ENCODE measurements at regions not wholly inside any gene's neighbourhood (a gene's known extent, or its start where the extent isn't known, plus 50 kb on each side); places are given as distances from the start of the nearest gene placed in this dataset.
"Not testable (repeated sequence)": the region's sequence is repeated elsewhere in the genome, so short reads cannot be mapped to it uniquely, and the experiment has no call there.

DNA sequence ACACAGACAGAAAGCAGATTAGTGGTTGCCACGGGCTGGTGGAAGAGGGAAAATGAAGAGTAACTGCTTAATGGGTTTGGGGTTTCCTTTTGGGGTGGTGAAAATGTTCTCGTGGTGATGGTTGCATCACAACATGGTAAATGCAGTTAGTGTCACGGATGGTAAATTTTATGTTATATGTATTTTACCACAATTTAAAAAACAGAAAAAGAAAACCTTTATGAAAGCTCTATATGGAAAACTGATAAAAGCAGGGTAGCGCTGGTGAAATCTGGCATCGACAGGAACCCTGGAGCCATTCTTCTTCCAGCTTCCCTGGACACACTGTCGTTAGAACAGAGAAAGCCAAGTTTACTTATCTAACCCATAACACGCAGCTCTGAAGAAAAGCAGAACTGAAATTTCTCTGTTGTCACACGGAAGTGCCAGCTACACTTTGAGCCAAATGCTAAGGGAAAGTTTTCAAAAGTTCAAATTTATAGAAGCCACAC is 287.7 kb upstream of the NR2F2 start:
- DNase-seq (ENCODE audit: low read depth, low spot score): no peak

DNA sequence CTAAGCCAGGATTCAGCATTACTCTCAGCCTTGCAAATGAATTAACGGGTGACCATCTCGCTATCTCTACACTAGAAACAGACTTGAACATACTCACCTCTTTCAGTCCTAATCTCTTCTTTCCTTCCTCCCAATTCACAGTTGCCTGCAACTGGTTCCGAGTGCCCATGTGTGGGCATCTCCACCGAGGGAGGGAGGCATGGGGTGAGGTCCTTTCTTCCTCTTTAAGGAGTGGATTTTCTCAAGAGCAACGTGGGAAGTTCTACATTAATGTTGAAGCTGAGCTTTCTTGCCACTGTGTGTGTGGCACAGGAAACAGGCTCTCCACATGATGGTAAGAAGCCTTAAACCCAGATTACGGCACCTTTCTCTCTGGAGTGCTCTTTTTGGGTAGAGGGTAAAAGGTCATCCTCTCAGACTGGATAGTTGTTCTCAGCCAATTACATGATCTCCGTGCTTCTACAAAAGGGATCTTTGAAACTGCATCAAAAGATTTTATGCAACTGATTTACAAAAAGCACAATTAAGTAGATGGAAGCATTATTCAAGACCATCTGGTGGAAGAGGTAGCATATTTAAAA is 286.8 kb upstream of the NR2F2 start:
- DNase-seq (ENCODE audit: low read depth, low spot score): no peak

DNA sequence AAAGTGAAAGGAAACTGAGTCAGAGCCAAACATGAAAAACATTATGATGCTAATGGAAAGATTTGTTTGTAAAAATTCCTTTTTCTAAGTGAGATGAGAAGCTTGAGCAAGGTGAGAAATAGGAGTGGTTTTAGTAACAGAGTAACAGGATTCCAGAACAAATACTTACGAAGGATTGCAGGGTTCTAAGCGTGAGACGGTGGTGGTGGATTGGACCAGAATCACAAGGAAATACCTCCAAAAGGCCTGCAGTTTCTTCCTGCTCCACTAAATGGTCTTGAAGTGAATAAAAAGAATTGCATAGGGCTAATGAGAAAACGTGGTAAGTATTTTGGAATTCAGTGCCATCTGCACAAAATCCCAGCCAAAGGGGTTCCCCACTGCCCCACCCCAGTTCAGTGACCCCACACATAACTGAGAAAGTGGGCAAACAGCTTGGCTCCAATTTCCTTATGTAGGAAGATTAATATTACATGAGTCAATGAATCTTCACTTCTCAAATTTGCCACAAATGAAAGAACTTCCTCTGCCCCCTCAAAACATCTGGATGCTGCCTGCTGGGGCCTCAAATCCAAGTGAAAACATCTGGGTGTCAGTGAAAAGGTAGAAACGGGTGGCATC is 283.8 kb upstream of the NR2F2 start:
- no peak for DNase-seq (ENCODE audit: low read depth, low spot score)

DNA sequence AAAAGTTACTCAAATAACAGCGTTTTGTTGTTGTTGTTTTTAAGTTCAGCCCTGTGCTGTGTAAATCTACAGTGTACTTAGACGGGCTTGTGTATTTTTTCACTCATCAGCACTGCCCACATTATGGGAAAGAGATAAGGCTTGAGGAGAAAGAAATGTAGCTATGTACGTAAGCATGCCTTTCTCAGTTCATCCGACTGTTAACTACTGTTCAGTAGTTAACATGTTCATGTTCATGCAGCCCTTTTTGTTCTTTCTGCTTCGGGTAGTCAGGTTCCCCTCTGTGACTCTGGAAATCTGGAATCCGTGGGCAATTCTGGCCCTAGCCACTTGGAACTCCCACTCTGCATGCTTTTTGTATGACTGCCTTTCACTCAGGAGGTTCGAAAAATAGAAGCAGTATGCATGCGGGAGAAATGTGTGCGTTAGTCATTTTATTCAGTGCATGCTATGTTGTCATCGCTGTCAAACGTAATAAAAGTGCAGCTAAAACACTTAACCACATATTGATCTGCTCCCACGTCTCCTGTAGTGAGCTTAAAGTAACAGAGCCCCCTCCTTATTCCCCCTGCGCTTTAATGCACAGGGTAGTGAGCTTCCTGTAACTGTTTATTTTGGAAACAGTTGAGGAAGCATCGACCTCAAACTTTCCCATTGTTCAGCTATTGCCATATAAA is 283.1 kb upstream of the NR2F2 start:
- peak; percentile 84 for DNase-seq (ENCODE audit: low read depth, low spot score)

DNA sequence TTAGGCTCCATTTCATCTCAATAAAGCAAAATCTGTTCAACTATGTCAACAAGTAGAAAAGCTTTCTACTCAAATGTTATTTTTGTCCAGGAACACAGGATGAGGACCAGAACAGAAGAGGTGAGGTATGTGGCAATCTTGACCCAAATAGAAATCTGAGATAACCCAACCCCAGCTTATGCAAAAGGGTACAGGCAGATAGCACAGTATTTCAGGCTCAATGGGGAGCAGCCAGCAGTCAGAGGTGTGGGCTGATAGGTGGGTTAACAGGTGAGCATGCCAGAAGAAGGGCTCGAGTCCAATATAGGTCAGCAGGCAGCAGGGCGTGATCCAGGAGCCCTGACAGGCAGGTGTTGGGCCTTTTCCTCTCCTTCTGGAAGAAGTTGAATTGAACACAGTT is 281.2 kb upstream of the NR2F2 start:
- no peak for DNase-seq (ENCODE audit: low read depth, low spot score)

DNA sequence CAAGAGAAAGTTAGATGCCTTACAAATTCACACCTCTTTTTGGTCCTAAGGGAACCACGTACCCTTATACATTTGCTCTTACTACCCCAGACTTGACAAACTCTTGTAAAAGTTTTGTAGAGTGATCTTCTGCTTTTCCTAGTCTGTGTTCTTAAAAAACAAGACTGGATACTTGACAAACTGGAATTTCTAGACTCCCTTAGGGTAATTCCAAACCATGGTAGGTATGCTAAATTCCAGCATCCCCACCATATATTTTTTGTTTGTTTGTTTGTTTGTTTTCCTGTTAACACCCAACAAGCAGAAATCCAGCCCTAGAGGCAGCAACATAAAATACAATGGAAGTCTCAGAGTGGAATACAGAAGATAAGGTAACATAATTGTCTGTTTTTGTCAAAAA is 280.7 kb upstream of the NR2F2 start:
- no peak for DNase-seq (ENCODE audit: low read depth, low spot score)

DNA sequence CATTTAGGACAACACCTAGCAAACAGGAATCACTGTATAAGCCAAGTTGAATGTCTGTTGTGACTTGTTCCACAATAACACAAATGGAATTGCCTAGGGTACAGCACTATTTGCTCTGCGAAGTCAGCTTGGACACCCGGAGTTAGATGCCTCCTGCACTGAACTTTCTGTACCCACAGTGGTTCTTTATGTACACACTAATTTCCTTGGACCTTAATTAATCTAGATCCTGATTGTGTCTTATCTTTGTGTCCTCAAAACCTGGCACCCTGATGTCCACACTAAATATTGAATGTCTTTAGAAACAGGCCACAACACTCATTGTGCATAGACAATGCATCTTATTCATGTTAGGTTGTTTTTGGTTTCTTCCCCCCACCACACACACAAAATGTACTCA is 278.9 kb upstream of the NR2F2 start:
- DNase-seq (ENCODE audit: low read depth, low spot score): no peak

DNA sequence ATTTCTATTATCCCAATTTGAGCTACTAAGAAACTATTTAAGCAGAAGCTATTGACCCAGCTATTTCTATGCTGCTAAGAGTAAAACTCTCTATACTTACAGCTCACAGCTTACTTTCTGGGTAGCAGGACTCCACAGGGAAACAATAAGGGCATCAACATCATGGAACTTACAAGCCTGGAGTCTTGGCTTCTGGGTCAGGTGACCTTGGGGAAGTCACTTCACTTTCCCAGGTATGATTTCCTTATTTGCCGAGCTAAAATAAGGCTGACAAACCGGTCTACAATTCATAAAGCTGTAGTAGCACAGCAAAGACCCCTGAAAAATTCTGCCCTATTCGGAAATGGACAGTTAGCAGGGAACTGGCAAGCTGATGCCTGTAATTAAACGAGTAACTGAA is 278.3 kb upstream of the NR2F2 start:
- DNase-seq (ENCODE audit: low read depth, low spot score): no peak

DNA sequence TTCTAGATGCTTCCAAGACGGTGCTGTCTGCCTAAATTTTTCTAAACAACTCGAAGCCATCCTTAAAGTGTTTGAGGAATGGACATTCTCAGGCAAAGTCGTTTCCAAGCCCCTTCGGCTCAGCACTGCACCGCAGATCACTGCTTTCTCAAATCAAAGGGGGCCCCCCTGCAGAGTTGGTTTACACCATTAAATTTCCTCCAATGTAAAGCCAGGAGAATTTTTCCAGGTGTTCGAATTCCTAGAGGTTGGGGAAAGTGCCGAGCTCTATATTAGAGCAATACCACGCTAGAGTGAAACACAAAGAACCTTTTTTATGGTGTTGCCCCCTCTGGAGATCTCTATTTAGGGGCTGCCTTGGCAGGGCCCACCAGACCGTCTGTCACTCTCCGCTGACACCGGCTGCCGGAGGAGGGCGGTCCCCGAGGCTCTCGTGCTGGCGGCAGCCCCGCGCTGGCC is 277.9 kb upstream of the NR2F2 start:
- DNase-seq (ENCODE audit: low read depth, low spot score): no peak

DNA sequence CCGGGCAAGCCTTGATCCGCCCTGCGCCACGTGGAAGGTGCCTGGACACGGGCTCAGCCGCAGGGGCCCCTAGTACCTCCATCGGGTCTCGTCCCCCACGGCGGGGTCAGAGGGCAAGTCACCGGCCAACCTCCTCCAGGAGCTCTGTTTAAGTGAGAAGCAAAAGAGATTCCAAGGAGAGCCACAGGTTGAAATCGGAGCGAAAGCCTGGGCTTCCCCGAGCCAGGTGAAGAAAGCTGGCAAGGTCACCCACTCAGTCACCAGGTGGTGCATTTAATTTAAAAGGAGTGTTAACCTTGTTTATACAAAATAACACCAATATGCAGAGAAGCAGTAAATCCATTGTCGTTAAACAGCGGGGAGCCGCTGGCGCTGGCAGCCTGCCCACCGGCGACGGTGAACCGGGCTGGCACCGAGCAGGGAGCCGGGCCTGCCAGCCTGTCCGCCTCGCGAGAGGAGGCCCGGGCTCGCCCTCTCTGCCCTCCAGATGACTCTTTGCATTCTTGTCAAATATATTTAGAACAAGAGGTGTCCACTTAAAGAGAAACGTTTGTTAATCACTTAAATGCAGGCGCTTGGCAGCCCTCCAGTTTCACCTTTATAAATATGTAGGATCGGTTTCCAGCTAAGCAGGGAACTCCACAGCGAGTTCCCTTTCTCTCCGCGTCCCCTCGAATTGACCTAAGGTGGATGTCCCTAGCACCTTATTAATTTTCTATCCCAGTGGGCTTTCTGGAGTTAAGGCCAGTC is 277.3 kb upstream of the NR2F2 start:
- no peak for DNase-seq (ENCODE audit: low read depth, low spot score)

DNA sequence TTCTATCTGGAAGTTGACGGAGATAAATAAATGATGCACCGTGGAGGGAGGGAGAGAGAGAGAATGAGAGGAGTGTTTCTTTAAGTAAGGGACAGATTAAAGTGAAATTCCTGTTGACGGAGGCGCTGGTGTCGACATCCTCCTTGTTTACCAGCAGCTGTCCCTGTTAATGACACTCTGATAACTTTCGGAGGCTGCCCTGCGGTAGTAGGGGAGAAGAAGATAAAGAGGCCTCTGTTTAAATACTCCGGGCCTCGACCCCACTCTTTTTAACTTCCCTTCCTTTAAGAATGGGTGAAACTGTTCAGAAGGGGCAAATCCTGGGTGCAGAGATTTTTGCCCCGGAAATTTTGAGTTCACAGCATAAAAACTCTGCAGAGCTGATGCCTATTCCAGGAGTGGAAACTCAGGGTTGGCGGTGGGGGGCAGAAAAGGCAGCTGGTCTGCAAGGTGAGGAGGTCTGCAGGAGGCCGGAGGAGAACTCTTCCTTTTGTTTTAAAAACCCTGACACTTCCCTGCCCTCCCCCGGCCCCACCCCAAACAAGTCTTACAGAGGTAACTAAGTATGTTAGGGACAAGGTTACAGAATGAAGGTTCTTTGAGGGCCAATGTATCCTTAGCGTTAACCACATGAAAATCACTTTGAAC is 276.6 kb upstream of the NR2F2 start:
- DNase-seq (ENCODE audit: low read depth, low spot score): no peak

DNA sequence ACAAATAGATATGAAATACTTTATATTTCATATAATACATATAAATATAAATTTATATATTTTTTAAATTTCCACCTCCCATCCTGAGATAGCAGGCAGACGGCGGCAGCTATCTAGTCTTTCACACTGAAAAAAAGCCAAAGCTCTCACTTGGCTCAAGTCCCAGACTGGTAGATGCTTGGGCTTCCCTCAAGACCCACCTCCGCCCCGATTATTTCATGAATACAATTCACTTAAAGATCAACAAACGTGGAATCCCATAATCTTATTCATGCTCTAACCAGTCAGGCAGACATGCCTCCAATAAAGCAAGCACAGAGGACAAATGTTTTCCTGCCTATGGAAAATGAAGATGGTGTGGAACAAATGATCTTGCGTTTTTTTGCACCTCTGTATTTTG is 275.9 kb upstream of the NR2F2 start:
- DNase-seq (ENCODE audit: low read depth, low spot score): no peak

DNA sequence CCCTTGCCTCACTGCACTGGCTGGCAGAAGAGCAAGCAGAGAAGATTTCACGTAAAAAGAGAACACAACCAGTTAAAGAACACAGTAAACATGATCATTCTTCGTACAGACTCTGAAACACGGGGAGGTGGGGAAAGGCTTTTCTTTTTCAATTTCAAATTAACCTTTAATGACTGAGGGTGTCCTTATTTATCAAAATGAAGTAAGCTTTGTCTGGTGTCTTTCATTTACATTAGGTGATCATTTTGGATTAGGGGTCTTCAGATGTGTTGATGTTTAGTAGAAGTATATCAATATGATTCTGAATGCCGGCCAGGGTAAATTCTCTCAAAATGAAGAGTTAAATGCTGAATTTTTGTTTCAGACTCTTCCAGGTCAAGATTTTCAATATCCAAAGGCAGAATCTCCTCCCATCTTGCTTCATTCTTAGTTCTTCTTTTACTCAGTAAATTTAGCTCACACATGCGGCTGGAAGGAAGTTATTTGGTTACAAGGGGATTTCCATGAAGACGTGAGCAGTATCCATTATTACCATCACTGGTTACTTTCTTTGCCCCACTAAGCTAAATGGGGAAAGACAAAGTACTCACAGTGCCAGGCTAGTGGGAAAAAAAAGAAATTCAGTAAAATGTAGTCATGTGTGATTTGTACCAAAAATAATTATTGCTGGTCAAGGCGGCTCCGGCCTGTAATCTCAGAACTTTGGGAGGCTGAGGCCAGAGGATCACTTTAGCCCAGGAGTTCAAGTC is 272.2 kb upstream of the NR2F2 start:
- DNase-seq (ENCODE audit: low read depth, low spot score): no peak

DNA sequence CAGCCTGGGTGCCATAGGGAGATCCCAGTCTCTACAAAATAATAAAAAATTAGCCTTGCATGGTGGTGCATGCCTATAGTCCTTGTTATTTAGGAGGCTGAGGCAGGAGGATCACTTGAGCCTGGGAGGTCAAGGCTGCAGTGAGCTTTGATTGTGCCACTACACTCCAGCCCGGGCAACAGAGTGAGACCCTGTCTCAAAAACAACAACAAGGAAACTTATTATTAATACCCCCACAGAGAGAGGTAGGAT is 271.7 kb upstream of the NR2F2 start:
- not testable (repeated sequence) for DNase-seq (ENCODE audit: low read depth, low spot score)

DNA sequence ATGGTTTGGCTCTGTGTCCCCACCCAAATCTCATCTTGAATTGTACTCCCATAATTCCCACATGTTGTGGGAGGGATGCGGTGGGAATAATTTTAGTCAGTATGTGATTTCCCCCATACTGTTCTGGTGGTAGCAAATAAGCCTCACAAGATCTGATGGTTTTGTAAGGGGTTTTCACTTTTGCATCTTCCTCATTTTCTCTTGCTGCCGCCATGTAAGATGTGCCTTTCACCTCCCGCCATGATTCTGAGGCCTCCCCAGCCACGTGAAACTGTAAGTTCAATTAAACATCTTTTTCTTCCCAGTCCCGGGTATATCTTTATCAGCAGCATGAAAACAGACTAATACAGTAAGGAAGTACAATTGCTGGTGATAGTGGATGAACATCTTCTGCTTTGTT is 269.9 kb upstream of the NR2F2 start:
- not testable (repeated sequence) for DNase-seq (ENCODE audit: low read depth, low spot score)

DNA sequence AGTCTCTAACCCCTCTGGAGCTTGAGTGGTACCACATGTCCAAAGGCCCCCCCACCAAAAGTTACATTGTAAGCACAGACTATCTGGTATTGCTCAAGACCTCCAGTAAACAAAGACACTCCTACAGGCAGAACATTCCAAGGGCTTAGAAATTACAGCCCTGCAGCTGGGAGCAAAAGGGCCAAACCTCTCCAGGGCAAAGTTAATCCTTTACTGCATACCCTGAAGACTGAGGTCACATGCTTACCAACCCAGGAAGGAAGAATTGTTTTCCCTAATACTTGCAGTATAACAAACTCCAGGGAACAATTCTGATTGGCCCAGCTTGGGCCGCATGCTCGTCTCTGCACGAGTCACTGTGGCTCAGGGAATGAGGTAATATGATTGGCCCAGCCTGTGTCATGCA is 266.1 kb upstream of the NR2F2 start:
- DNase-seq (ENCODE audit: low read depth, low spot score): no peak

DNA sequence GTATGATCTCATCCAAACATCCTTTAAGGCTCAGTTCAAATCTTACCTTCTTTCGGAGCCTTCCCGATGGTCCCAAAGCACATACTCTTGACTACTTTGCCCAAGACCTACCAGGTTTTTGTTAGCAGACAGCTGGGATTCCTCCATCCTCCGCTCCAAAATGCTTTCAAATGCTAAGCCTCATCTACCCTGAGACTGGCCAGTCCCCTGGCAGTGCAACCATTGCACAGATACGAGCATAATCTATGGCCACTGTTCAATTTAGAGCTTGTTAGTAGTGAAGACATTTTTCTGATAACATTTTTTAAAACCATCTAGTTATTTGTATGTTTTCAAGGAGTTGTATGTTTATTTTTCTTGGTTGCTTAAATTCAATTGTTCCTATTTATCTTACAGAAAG is 264.4 kb upstream of the NR2F2 start:
- no peak for DNase-seq (ENCODE audit: low read depth, low spot score)

DNA sequence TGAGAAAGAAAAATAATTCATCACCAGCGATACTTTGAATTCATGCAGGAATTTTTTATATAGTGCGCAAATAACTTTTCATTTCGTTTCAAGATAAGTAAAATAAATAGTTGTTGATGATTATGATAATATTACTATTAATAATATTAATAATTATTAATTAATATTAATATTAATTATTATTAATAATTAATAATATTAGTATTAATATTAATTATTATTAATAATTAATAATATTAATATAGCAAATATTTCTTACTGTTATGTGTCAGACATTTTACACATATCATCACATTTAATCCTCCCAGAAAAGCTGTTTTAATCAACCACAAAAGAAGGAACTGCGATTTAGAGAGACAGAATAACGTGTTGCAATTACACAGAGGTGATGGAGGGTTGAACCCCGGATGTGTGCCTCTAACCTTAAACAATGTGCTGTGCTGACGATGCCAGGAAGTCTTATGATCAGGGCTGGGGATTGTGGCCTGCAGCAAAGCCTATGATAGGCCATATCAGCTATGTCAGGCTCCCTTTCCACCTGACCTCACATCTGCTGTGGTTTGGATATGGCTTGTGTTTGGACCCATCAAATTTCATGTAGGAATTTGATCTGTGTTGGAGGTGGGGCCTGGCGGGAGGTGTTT is 263.5 kb upstream of the NR2F2 start:
- no peak for DNase-seq (ENCODE audit: low read depth, low spot score)

DNA sequence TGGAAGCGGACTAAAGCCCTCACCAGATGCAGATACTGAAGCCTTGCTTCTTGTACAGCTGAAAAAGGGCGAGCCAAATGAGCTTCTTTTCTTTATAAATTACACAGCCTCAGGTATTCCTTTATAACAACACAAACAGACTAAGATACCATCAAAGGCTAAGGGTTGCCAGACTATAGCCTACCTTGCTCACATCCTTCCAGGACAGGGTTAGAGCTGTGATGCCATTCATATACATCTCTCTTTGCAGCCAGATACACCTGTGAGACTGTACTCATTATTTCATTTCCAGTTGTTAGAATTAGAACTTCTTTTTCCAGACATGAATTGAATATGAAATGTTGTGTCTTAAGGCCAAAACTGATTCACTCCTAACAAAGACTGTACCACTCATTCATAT is 262.8 kb upstream of the NR2F2 start:
- DNase-seq (ENCODE audit: low read depth, low spot score): no peak

DNA sequence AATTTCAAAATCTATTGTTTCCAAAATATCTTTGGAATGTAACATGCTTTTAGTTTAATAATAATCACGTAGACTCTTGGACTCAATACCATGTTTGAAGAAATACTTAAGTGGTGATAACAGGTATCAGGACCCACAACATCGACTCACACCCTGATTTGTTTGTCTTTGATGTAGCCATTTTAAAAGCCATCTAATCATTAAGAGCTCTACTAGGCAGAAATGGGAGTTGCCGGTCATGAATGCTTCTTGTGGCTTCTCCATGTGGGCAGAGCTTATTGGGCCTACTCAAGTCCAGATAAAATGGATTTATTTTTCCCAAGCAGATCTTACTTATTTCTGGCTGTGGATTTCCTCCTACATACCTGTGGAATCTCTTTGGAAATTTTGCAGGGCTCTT is 261.6 kb upstream of the NR2F2 start:
- no peak for DNase-seq (ENCODE audit: low read depth, low spot score)

DNA sequence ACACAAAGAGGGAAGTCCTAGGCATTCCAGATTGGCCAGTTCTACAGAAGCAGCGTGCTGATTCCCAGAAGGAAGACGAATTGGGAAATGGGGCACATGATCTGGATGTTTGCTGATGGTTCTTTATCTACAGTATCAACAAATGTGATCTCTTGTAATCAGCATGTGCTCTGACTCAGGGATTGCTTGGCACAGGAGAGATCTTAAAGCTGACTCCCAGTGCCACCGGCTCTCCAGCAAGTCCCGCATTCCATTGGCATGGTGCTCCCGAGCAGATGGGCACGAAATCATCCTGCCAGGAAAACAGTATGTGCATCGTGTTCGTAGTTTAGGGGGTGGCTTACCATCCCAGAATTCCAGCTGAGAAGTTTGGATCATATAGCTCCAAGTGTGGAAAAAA is 259.9 kb upstream of the NR2F2 start:
- DNase-seq (ENCODE audit: low read depth, low spot score): no peak

All from brain pericyte (primary cell).